ENCODE measurements at regions not wholly inside any gene's neighbourhood (a gene's known extent, or its start where the extent isn't known, plus 50 kb on each side); places are given as distances from the start of the nearest gene placed in this dataset.

- DNase-seq (ENCODE audit: insufficient read length, low spot score, missing footprints), result no peak
- Histone ChIP-seq H3K4me2 (ENCODE audit: insufficient read depth, low read length) (no peak overlapping the region), H3K27me3 (ENCODE audit: insufficient read depth, low read length) (no peaks in the 10 kb centered on the region), H2AFZ (ENCODE audit: low read length) (no peak overlapping the region), H3K79me2 (ENCODE audit: insufficient read depth, low read length) (no peaks in the 10 kb centered on the region), H3K4me1 (ENCODE audit: insufficient read depth, low read length) (no peaks in the 10 kb centered on the region), H4K20me1 (ENCODE audit: insufficient read depth, low read length) (no peaks in the 10 kb centered on the region), H3K9me3 (ENCODE audit: low read depth, low read length) (no peaks in the 10 kb centered on the region), H3K27ac (ENCODE audit: low read depth, low read length) (no peak overlapping the region), H3K4me3 (ENCODE audit: insufficient read depth, low read length) (no peak overlapping the region), H3K36me3 (ENCODE audit: insufficient read depth, low read length) (no peaks in the 10 kb centered on the region)
- no peak for TF ChIP-seq CTCF (IDR thresholded peaks at IDR 0.05; ENCODE audit: extremely low read depth, low read depth, low read length)
These were observed 569.6 kb downstream of the AACS start for GRCh38 chr12:125634813-125635212.

GRCh38 chr12:125639826-125640225 lies 574.6 kb downstream of the AACS start:
- Histone ChIP-seq H4K20me1 (ENCODE audit: insufficient read depth, low read length) (no peaks in the 10 kb centered on the region), H2AFZ (ENCODE audit: low read length) (no peak overlapping the region), H3K4me2 (ENCODE audit: insufficient read depth, low read length) (no peak overlapping the region), H3K9me3 (ENCODE audit: low read depth, low read length) (no peaks in the 10 kb centered on the region), H3K4me3 (ENCODE audit: insufficient read depth, low read length) (no peak overlapping the region), H3K79me2 (ENCODE audit: insufficient read depth, low read length) (no peaks in the 10 kb centered on the region), H3K36me3 (ENCODE audit: insufficient read depth, low read length) (no peaks in the 10 kb centered on the region), H3K27me3 (ENCODE audit: insufficient read depth, low read length) (no peaks in the 10 kb centered on the region), H3K4me1 (ENCODE audit: insufficient read depth, low read length) (no peaks in the 10 kb centered on the region), H3K27ac (ENCODE audit: low read depth, low read length) (no peak overlapping the region)
- no peak for TF ChIP-seq CTCF (IDR thresholded peaks at IDR 0.05; ENCODE audit: extremely low read depth, low read depth, low read length)
- DNase-seq (ENCODE audit: insufficient read length, low spot score, missing footprints), result no peak

GRCh38 chr12:125643055-125643454 lies 577.8 kb downstream of the AACS start:
- Histone ChIP-seq H3K36me3 (ENCODE audit: insufficient read depth, low read length) (no peaks in the 10 kb centered on the region), H3K9me3 (ENCODE audit: low read depth, low read length) (peaks cover 3% of the 10 kb centered on the region), H3K27me3 (ENCODE audit: insufficient read depth, low read length) (no peaks in the 10 kb centered on the region), H3K79me2 (ENCODE audit: insufficient read depth, low read length) (no peaks in the 10 kb centered on the region), H3K4me3 (ENCODE audit: insufficient read depth, low read length) (no peak overlapping the region), H4K20me1 (ENCODE audit: insufficient read depth, low read length) (no peaks in the 10 kb centered on the region), H3K27ac (ENCODE audit: low read depth, low read length) (no peak overlapping the region), H3K4me1 (ENCODE audit: insufficient read depth, low read length) (no peaks in the 10 kb centered on the region), H3K4me2 (ENCODE audit: insufficient read depth, low read length) (no peak overlapping the region), H2AFZ (ENCODE audit: low read length) (no peak overlapping the region)
- TF ChIP-seq CTCF (IDR thresholded peaks at IDR 0.05; ENCODE audit: extremely low read depth, low read depth, low read length), result no peak
- no peak for DNase-seq (ENCODE audit: insufficient read length, low spot score, missing footprints)

DNA sequence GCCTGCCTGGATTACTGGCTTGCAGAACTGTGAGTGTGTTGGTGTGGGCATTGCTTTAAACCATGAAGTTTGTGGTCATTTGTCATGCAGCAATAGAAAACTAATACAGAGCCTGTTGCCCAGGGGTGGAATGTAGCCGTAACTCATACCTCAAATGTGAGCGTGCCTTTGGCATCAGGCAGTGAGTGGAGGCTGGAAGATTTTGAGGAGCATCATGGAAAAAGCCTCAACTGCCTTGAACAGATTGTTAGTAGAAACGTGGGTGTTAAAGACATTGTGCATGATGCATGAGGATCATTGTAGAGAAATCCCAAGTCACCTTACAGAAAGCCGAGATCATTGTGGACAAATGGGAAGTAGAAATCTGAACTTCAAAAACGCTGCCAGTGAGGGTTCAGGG lies 580.5 kb downstream of the AACS start:
- H3K79me2 ChIP-seq (ENCODE audit: insufficient read depth, low read length), result no peaks in the 10 kb centered on the region
- no peaks in the 10 kb centered on the region for H4K20me1 ChIP-seq (ENCODE audit: insufficient read depth, low read length)
- no peak overlapping the region for H3K27ac ChIP-seq (ENCODE audit: low read depth, low read length)
- peaks cover 6% of the 10 kb centered on the region for H3K9me3 ChIP-seq (ENCODE audit: low read depth, low read length)
- H2AFZ ChIP-seq (ENCODE audit: low read length), result no peak overlapping the region
- DNase-seq (ENCODE audit: insufficient read length, low spot score, missing footprints), result no peak
- no peaks in the 10 kb centered on the region for H3K4me1 ChIP-seq (ENCODE audit: insufficient read depth, low read length)
- H3K27me3 ChIP-seq (ENCODE audit: insufficient read depth, low read length), result no peaks in the 10 kb centered on the region
- no peaks in the 10 kb centered on the region for H3K36me3 ChIP-seq (ENCODE audit: insufficient read depth, low read length)
- H3K4me3 ChIP-seq (ENCODE audit: insufficient read depth, low read length), result no peak overlapping the region
- H3K4me2 ChIP-seq (ENCODE audit: insufficient read depth, low read length), result no peak overlapping the region
- TF ChIP-seq CTCF (IDR thresholded peaks at IDR 0.05; ENCODE audit: extremely low read depth, low read depth, low read length), result no peak
